ENCODE measurements at regions not wholly inside any gene's neighbourhood (a gene's known extent, or its start where the extent isn't known, plus 50 kb on each side); places are given as distances from the start of the nearest gene placed in this dataset.

- TF ChIP-seq CTCF (IDR thresholded peaks at IDR 0.05) (no peak), EP300 (IDR thresholded peaks at IDR 0.05) (no peak)
These were observed 153.0 kb upstream of the FTMT start for GRCh38 chr5:121698690-121699089.
